HEK293 (cell line): ENCODE measurements at regions not wholly inside any gene's neighbourhood (a gene's known extent, or its start where the extent isn't known, plus 50 kb on each side); places are given as distances from the start of the nearest gene placed in this dataset.

ENCODE experiments used
- ATF2 ChIP-seq: fragments of 450-650 bp; formaldehyde crosslinking; IDR thresholded peaks from 2 replicates; pipeline ENCODE4 v1.5.1; 2016; ENCODE audit warnings: missing biosample characterization, missing genetic modification characterization, low read depth
- MEIS1 ChIP-seq: sonication (generic); formaldehyde crosslinking; IDR thresholded peaks from 2 replicates; pipeline ENCODE4 v1.8.1; 2022; ENCODE audit warnings: missing genetic modification reagents, mild to moderate bottlenecking, borderline replicate concordance
- PRDM1 ChIP-seq: fragments of 450-650 bp; formaldehyde crosslinking; IDR thresholded peaks from 2 replicates; pipeline ENCODE4; 2016; ENCODE audit warnings: missing biosample characterization, missing genetic modification characterization
- RBAK ChIP-seq: fragments of 450-650 bp; formaldehyde crosslinking; IDR thresholded peaks from 2 replicates; pipeline ENCODE4 v1.5.1; 2016; ENCODE audit warnings: missing biosample characterization, missing genetic modification characterization
- ZBTB7A ChIP-seq: fragments of 450-650 bp; formaldehyde crosslinking; IDR thresholded peaks from 2 replicates; pipeline ENCODE4 v1.5.1; 2016; ENCODE audit warnings: low read depth, missing biosample characterization, missing genetic modification characterization
- ZBTB8A ChIP-seq: fragments of 450-650 bp; formaldehyde crosslinking; IDR thresholded peaks from 2 replicates; pipeline ENCODE4 v1.5.1; 2016; ENCODE audit warnings: missing biosample characterization, missing genetic modification characterization
- ZEB2 ChIP-seq: fragments of 450-650 bp; formaldehyde crosslinking; IDR thresholded peaks from 2 replicates; pipeline ENCODE4 v1.5.1; 2016; ENCODE audit warnings: missing biosample characterization, missing genetic modification characterization
- ZNF169 ChIP-seq: fragments of 450-650 bp; formaldehyde crosslinking; IDR thresholded peaks from 2 replicates; pipeline ENCODE4 v1.5.1; 2016; ENCODE audit warnings: missing biosample characterization, missing genetic modification characterization
- ZNF223 ChIP-seq: fragments of 450-650 bp; formaldehyde crosslinking; IDR thresholded peaks from 2 replicates; pipeline ENCODE4 v1.5.1; 2016; ENCODE audit warnings: missing biosample characterization, missing genetic modification characterization
- ZNF544 ChIP-seq: fragments of 450-650 bp; formaldehyde crosslinking; IDR thresholded peaks from 2 replicates; pipeline ENCODE4 v1.5.0; 2017; ENCODE audit warnings: missing biosample characterization, missing genetic modification characterization
- ZNF548 ChIP-seq: fragments of 450-650 bp; formaldehyde crosslinking; IDR thresholded peaks from 2 replicates; pipeline ENCODE4 v1.5.1; 2016; ENCODE audit warnings: missing biosample characterization, missing genetic modification characterization
- ZNF626 ChIP-seq: fragments of 450-650 bp; sonication (Bioruptor Pico); formaldehyde crosslinking; IDR thresholded peaks from 2 replicates; pipeline ENCODE4 v1.5.1; 2018; ENCODE audit warnings: missing biosample characterization, missing genetic modification characterization, inconsistent platforms
- TF ChIP-seq, protein P1 (sequence below): fragments of 450-650 bp; formaldehyde crosslinking; IDR thresholded peaks from 2 replicates; pipeline ENCODE4 v1.5.1; 2016; ENCODE audit warnings: missing biosample characterization, missing genetic modification characterization
- TF ChIP-seq, protein P2 (sequence below): fragments of 450-650 bp; formaldehyde crosslinking; IDR thresholded peaks from 2 replicates; pipeline ENCODE4 v1.5.1; 2016; ENCODE audit warnings: missing biosample characterization, missing genetic modification characterization

GRCh38 chr6:87784690-87785089 lies 82.7 kb upstream of the AKIRIN2 start:
- TF ChIP-seq ZNF544 (tag by site-specific recombination), result no peak
- TF ChIP-seq ZNF169 (tag by site-specific recombination), result no peak
- TF ChIP-seq, protein P1, sequence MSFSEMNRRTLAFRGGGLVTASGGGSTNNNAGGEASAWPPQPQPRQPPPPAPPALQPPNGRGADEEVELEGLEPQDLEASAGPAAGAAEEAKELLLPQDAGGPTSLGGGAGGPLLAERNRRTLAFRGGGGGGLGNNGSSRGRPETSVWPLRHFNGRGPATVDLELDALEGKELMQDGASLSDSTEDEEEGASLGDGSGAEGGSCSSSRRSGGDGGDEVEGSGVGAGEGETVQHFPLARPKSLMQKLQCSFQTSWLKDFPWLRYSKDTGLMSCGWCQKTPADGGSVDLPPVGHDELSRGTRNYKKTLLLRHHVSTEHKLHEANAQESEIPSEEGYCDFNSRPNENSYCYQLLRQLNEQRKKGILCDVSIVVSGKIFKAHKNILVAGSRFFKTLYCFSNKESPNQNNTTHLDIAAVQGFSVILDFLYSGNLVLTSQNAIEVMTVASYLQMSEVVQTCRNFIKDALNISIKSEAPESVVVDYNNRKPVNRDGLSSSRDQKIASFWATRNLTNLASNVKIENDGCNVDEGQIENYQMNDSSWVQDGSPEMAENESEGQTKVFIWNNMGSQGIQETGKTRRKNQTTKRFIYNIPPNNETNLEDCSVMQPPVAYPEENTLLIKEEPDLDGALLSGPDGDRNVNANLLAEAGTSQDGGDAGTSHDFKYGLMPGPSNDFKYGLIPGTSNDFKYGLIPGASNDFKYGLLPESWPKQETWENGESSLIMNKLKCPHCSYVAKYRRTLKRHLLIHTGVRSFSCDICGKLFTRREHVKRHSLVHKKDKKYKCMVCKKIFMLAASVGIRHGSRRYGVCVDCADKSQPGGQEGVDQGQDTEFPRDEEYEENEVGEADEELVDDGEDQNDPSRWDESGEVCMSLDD, result no peak
- TF ChIP-seq PRDM1, result no peak
- TF ChIP-seq MEIS1 (CRISPR knock-in tag), result no peak
- no peak for TF ChIP-seq ATF2
- no peak for TF ChIP-seq RBAK (tag by site-specific recombination)
- no peak for TF ChIP-seq ZNF223 (tag by site-specific recombination)
- no peak for TF ChIP-seq ZEB2 (tag by site-specific recombination)
- TF ChIP-seq, protein P2, sequence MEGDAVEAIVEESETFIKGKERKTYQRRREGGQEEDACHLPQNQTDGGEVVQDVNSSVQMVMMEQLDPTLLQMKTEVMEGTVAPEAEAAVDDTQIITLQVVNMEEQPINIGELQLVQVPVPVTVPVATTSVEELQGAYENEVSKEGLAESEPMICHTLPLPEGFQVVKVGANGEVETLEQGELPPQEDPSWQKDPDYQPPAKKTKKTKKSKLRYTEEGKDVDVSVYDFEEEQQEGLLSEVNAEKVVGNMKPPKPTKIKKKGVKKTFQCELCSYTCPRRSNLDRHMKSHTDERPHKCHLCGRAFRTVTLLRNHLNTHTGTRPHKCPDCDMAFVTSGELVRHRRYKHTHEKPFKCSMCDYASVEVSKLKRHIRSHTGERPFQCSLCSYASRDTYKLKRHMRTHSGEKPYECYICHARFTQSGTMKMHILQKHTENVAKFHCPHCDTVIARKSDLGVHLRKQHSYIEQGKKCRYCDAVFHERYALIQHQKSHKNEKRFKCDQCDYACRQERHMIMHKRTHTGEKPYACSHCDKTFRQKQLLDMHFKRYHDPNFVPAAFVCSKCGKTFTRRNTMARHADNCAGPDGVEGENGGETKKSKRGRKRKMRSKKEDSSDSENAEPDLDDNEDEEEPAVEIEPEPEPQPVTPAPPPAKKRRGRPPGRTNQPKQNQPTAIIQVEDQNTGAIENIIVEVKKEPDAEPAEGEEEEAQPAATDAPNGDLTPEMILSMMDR (tag by site-specific recombination), result no peak
- TF ChIP-seq ZBTB8A, result no peak
- TF ChIP-seq ZBTB7A (tag by site-specific recombination), result no peak
- no peak for TF ChIP-seq ZNF626 (tag by site-specific recombination)
- TF ChIP-seq ZNF548 (tag by site-specific recombination), result no peak
